ENCODE measurements at regions not wholly inside any gene's neighbourhood (a gene's known extent, or its start where the extent isn't known, plus 50 kb on each side); places are given as distances from the start of the nearest gene placed in this dataset.

- H3K27ac Mint-ChIP-seq, result no peak overlapping the region
- H3K4me3 ChIP-seq, result no peak overlapping the region
Measured at GRCh38 chr13:95457294-95457693, 95.2 kb upstream of the CLDN10 start.

GRCh38 chr13:95462801-95463200 is 89.7 kb upstream of the CLDN10 start:
- Histone ChIP-seq H3K27ac (no peak overlapping the region), H3K4me3 (no peak overlapping the region), H3K9me3 (ENCODE audit: low read depth) (peaks cover 7% of the 10 kb centered on the region), H3K4me1 (peaks cover 8% of the 10 kb centered on the region), H4K20me1 (ENCODE audit: low read depth) (no peaks in the 10 kb centered on the region), H3K27me3 (no peaks in the 10 kb centered on the region), H3K4me2 (no peak overlapping the region), H3K79me2 (ENCODE audit: low read depth) (no peaks in the 10 kb centered on the region), H2AFZ (replicated peaks) (peak overlapping the region; percentile 17), H3F3A (ENCODE audit: low read depth) (no peaks in the 10 kb centered on the region), H3K9ac (no peak overlapping the region), H3K36me3 (no peaks in the 10 kb centered on the region)
- peaks cover 3% of the 10 kb centered on the region for H3K36me3 Mint-ChIP-seq
- TF ChIP-seq EZH2phosphoT487 (IDR thresholded peaks at IDR 0.05) (no peak), EZH2 (IDR thresholded peaks at IDR 0.05) (no peak), CTCF (IDR thresholded peaks at IDR 0.05) (no peak)
- no peaks in the 10 kb centered on the region for H3K4me1 Mint-ChIP-seq
- no peak overlapping the region for H3K4me3 Mint-ChIP-seq
- no peak overlapping the region for H3K27ac Mint-ChIP-seq
- peaks cover 25% of the 10 kb centered on the region for H3K9me3 Mint-ChIP-seq
- peaks cover 2% of the 10 kb centered on the region for H3K27me3 Mint-ChIP-seq (ENCODE audit: insufficient read depth, low read depth)
- DNase-seq (ENCODE audit: low spot score), result peak; percentile 37

More at GRCh38 chr13:95457294-95457693, 95.2 kb upstream of the CLDN10 start:
- Histone ChIP-seq H3F3A (ENCODE audit: low read depth) (no peaks in the 10 kb centered on the region), H3K27me3 (no peaks in the 10 kb centered on the region), H4K20me1 (ENCODE audit: low read depth) (no peaks in the 10 kb centered on the region), H3K9me3 (ENCODE audit: low read depth) (peaks cover 7% of the 10 kb centered on the region), H2AFZ (replicated peaks) (no peak overlapping the region), H3K27ac (no peak overlapping the region), H3K79me2 (ENCODE audit: low read depth) (no peaks in the 10 kb centered on the region), H3K4me2 (no peak overlapping the region), H3K36me3 (no peaks in the 10 kb centered on the region), H3K9ac (no peak overlapping the region), H3K4me1 (peaks cover 1% of the 10 kb centered on the region)
- no peak for DNase-seq (ENCODE audit: low spot score)
- Mint-ChIP-seq H3K36me3 (peaks cover 3% of the 10 kb centered on the region), H3K27me3 (ENCODE audit: insufficient read depth, low read depth) (peaks cover 4% of the 10 kb centered on the region), H3K4me1 (no peaks in the 10 kb centered on the region), H3K9me3 (peaks cover 25% of the 10 kb centered on the region), H3K4me3 (no peak overlapping the region)
- TF ChIP-seq EZH2 (IDR thresholded peaks at IDR 0.05) (no peak), EZH2phosphoT487 (IDR thresholded peaks at IDR 0.05) (no peak), CTCF (IDR thresholded peaks at IDR 0.05) (no peak)

- Histone ChIP-seq H3K27ac (no peak overlapping the region), H3K36me3 (no peaks in the 10 kb centered on the region), H3K79me2 (ENCODE audit: low read depth) (no peaks in the 10 kb centered on the region), H3K4me1 (peaks cover 8% of the 10 kb centered on the region), H3K9ac (no peak overlapping the region), H3K4me2 (no peak overlapping the region), H3F3A (ENCODE audit: low read depth) (no peaks in the 10 kb centered on the region), H3K4me3 (no peak overlapping the region), H3K27me3 (no peaks in the 10 kb centered on the region), H2AFZ (replicated peaks) (no peak overlapping the region), H3K9me3 (ENCODE audit: low read depth) (peaks cover 7% of the 10 kb centered on the region), H4K20me1 (ENCODE audit: low read depth) (no peaks in the 10 kb centered on the region)
- H3K27me3 Mint-ChIP-seq (ENCODE audit: insufficient read depth, low read depth), result peaks cover 2% of the 10 kb centered on the region
- H3K4me1 Mint-ChIP-seq, result no peaks in the 10 kb centered on the region
- H3K27ac Mint-ChIP-seq, result no peak overlapping the region
- no peak overlapping the region for H3K4me3 Mint-ChIP-seq
- H3K36me3 Mint-ChIP-seq, result peaks cover 3% of the 10 kb centered on the region
- no peak for DNase-seq (ENCODE audit: low spot score)
- TF ChIP-seq EZH2 (IDR thresholded peaks at IDR 0.05), result no peak
- H3K9me3 Mint-ChIP-seq, result peaks cover 20% of the 10 kb centered on the region
Measured at GRCh38 chr13:95463531-95463930, 89.0 kb upstream of the CLDN10 start.

- Histone ChIP-seq H3K4me2 (no peak overlapping the region), H3K4me1 (peaks cover 10% of the 10 kb centered on the region), H3K36me3 (no peaks in the 10 kb centered on the region), H3K9me3 (ENCODE audit: low read depth) (no peaks in the 10 kb centered on the region), H3F3A (ENCODE audit: low read depth) (no peaks in the 10 kb centered on the region), H3K9ac (no peak overlapping the region), H3K27ac (no peak overlapping the region), H4K20me1 (ENCODE audit: low read depth) (no peaks in the 10 kb centered on the region), H2AFZ (replicated peaks) (peak overlapping the region; percentile 68), H3K27me3 (no peaks in the 10 kb centered on the region), H3K79me2 (ENCODE audit: low read depth) (no peaks in the 10 kb centered on the region), H3K4me3 (no peak overlapping the region)
- Mint-ChIP-seq H3K27me3 (ENCODE audit: insufficient read depth, low read depth) (no peaks in the 10 kb centered on the region), H3K36me3 (no peaks in the 10 kb centered on the region), H3K4me3 (no peak overlapping the region), H3K4me1 (peaks cover 4% of the 10 kb centered on the region), H3K27ac (peak overlapping the region; percentile 57), H3K9me3 (no peaks in the 10 kb centered on the region)
- TF ChIP-seq EZH2phosphoT487 (IDR thresholded peaks at IDR 0.05) (no peak), CTCF (IDR thresholded peaks at IDR 0.05) (no peak), EZH2 (IDR thresholded peaks at IDR 0.05) (no peak)
- no peak for DNase-seq (ENCODE audit: low spot score)
Measured at GRCh38 chr13:95470574-95471366, 81.8 kb upstream of the CLDN10 start.

Data from neural progenitor cell (in vitro differentiated cells).